ENCODE measurements at regions not wholly inside any gene's neighbourhood (a gene's known extent, or its start where the extent isn't known, plus 50 kb on each side); places are given as distances from the start of the nearest gene placed in this dataset.
A peak's percentile ranks its signal among the peaks of the same experiment; 100 is the strongest.
"Not testable (repeated sequence)": the region's sequence is repeated elsewhere in the genome, so short reads cannot be mapped to it uniquely, and the experiment has no call there.

- H2AFZ ChIP-seq (ENCODE audit: low read depth, low read length); H3K9me1 ChIP-seq (ENCODE audit: control insufficient read depth, insufficient read depth, low read length); H3K4me2 ChIP-seq (ENCODE audit: insufficient read depth, low read length); H3K9ac ChIP-seq (ENCODE audit: insufficient read depth in 1 of 2, low read depth in 2 of 2, low read length in 2 of 2); H3K4me1 ChIP-seq (replicated peaks in 1 of 2; ENCODE audit: control insufficient read depth in 2 of 2, insufficient read depth in 2 of 2, low read length in 2 of 2); H4K20me1 ChIP-seq (replicated peaks; ENCODE audit: control insufficient read depth, insufficient read depth, low read length); DNase-seq (ENCODE audit: extremely low read depth in 1 of 4, low spot score in 3 of 4); intact Hi-C loops (cut with micrococcal nuclease); CTCF ChIA-PET (ENCODE audit: low intra/inter-chr PET ratio); FAIRE-seq; ATAC-seq; H3K4me3 ChIP-seq; in situ Hi-C loops (cut with MboI); POLR2A ChIA-PET; H3K79me2 ChIP-seq (ENCODE audit: control insufficient read depth, insufficient read depth, low read length); H3K9me3 ChIP-seq (replicated peaks; ENCODE audit: control insufficient read depth, insufficient read depth, low read depth, low read length); H3K27ac ChIP-seq (ENCODE audit: extremely low read depth, low read depth, low read length); H3K36me3 ChIP-seq (ENCODE audit: control insufficient read depth, insufficient read depth, low read length); BruUV-seq (replicated peaks): not testable (repeated sequence)
- peaks cover 4 to 52% of the 10 kb centered on the region in 2 experiments; a peak in 3 of 5 replicates for H3K27me3 ChIP-seq (ENCODE audit: control insufficient read depth in 2 of 2, insufficient read depth in 2 of 2, low read length in 2 of 2)
- WGBS (ENCODE audit: insufficient coverage, low coverage, missing lambda C conversion rate), result 5% methylated on average over 7 of the region's 7 CpGs
- TF ChIP-seq TRIM24 (IDR thresholded peaks at IDR 0.05) (0 out of 4 replicates have a peak, but pooled peaks of 1 of the 2 experiments have one; percentile 24), ARID1B (IDR thresholded peaks at IDR 0.05) (peak; percentile 42)
Measured at GRCh38 chr9:135384815-135385405, 94.7 kb upstream of the PPP1R26 start.

DNA sequence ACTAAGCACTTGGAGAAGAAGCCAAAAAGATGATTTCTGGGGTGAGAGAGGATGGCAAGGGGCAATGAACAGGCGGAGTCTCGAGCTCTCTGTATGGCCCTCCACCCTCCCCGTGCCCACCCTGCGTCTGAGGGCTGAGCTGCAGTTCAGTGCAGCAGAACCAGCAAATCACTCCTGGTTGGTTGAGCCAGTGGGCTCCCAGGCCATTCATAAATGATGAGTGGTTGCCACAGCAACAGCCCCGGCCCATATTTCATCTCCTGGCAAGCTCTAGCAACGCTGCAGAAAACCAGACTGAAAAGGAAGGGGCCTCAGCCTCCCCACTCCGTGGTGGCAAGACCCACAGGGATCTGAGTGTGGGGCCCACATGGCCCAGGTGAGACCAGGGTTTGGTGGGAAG lies 93.8 kb upstream of the PPP1R26 start:
- no peak overlapping the region for H3K4me2 ChIP-seq (ENCODE audit: insufficient read depth, low read length)

More for the DNA sequence above, 93.8 kb upstream of the PPP1R26 start:
- no peak for DNase-seq (ENCODE audit: extremely low read depth in 1 of 4, low spot score in 3 of 4)
- Histone ChIP-seq H3K79me2 (ENCODE audit: control insufficient read depth, insufficient read depth, low read length) (no peaks in the 10 kb centered on the region), H3K9ac (ENCODE audit: insufficient read depth in 1 of 2, low read depth in 2 of 2, low read length in 2 of 2) (no peak overlapping the region), H4K20me1 (replicated peaks; ENCODE audit: control insufficient read depth, insufficient read depth, low read length) (no peaks in the 10 kb centered on the region), H3K27ac (ENCODE audit: extremely low read depth, low read depth, low read length) (no peak overlapping the region), H3K9me1 (ENCODE audit: control insufficient read depth, insufficient read depth, low read length) (no peaks in the 10 kb centered on the region), H2AFZ (ENCODE audit: low read depth, low read length) (no peak overlapping the region), H3K9me3 (replicated peaks; ENCODE audit: control insufficient read depth, insufficient read depth, low read depth, low read length) (no peaks in the 10 kb centered on the region), H3K4me1 (replicated peaks in 1 of 2; ENCODE audit: control insufficient read depth in 2 of 2, insufficient read depth in 2 of 2, low read length in 2 of 2) (no peaks in the 10 kb centered on the region), H3K4me3 (no peak overlapping the region), H3K27me3 (ENCODE audit: control insufficient read depth in 2 of 2, insufficient read depth in 2 of 2, low read length in 2 of 2) (peaks cover 7 to 48% of the 10 kb centered on the region in 2 experiments; a peak in 3 of 5 replicates), H3K36me3 (ENCODE audit: control insufficient read depth, insufficient read depth, low read length) (no peaks in the 10 kb centered on the region)
- ChIA-PET POLR2A (interaction anchor here (0.6 kb wide), 1 partner anchor 55 kb away, joined by 4 read pairs; no protein-coding TSS in a partner anchor), CTCF (ENCODE audit: low intra/inter-chr PET ratio) (no interaction called here)
- TF ChIP-seq LCOR (CRISPR knock-in tag; IDR thresholded peaks at IDR 0.05) (no peak), SREBF1 (IDR thresholded peaks at IDR 0.05; ENCODE audit: borderline replicate concordance, low read depth, low read length) (no peak), TAL1 (IDR thresholded peaks at IDR 0.05) (no peak), SMAD3 (CRISPR knock-in tag; conservative IDR thresholded peaks at IDR 0.05) (no peak), ZNF134 (CRISPR knock-in tag; conservative IDR thresholded peaks at IDR 0.05) (no peak), HBP1 (CRISPR knock-in tag; IDR thresholded peaks at IDR 0.05) (no peak), POLR3G (IDR thresholded peaks at IDR 0.05; ENCODE audit: extremely low read depth, insufficient read length, insufficient replicate concordance) (no peak), MYNN (IDR thresholded peaks at IDR 0.05) (no peak), MYNN (CRISPR knock-in tag; IDR thresholded peaks at IDR 0.05) (no peak), HOXB6 (CRISPR knock-in tag; IDR thresholded peaks at IDR 0.05; ENCODE audit: borderline replicate concordance) (no peak)
- TF ChIP-seq, protein P1, sequence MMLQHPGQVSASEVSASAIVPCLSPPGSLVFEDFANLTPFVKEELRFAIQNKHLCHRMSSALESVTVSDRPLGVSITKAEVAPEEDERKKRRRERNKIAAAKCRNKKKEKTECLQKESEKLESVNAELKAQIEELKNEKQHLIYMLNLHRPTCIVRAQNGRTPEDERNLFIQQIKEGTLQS (IDR thresholded peaks at IDR 0.05), result no peak
- TF ChIP-seq, protein P1 (CRISPR knock-in tag; conservative IDR thresholded peaks at IDR 0.05), result no peak
- FAIRE-seq, result no peak
- intact Hi-C loops (cut with micrococcal nuclease) (no loop called here), in situ Hi-C loops (cut with MboI) (no loop called here)
- WGBS (ENCODE audit: insufficient coverage, low coverage, missing lambda C conversion rate), result 2% methylated on average over 7 of the region's 7 CpGs
- BruUV-seq (replicated peaks), result no TSS peak
- no peak for ATAC-seq

All from K562 (cell line).